Ovary (tissue), 3 donors: ENCODE measurements at regions not wholly inside any gene's neighbourhood (a gene's known extent, or its start where the extent isn't known, plus 50 kb on each side); places are given as distances from the start of the nearest gene placed in this dataset.

Source experiments
- CTCF ChIP-seq, 3 donors: fragments of 450-650 bp in 2 of 3; fragments of 200-600 bp in 1 of 3; IDR thresholded peaks; one replicate each; pipeline versions ENCODE4 v1.5.1 to v1.8.0; 2016 to 2022; ENCODE audit warnings: antibody characterized with exemption in 3 of 3, mild to moderate bottlenecking in 1 of 3
- POLR2A ChIP-seq: fragments of 450-650 bp; IDR thresholded peaks from one replicate; pipeline ENCODE4 v1.6.1; 2017; ENCODE audit warnings: antibody characterized with exemption, mild to moderate bottlenecking, moderate library complexity
- donor health status: DM: no; HTN: no; CAD: no.

- no peak for TF ChIP-seq CTCF (IDR thresholded peaks at IDR 0.05)
- TF ChIP-seq POLR2A, result no peak
These were observed 1163.9 kb upstream of the SEMA6A start for GRCh38 chr5:117738571-117738970.
